ENCODE measurements at regions not wholly inside any gene's neighbourhood (a gene's known extent, or its start where the extent isn't known, plus 50 kb on each side); places are given as distances from the start of the nearest gene placed in this dataset.
"Not testable (repeated sequence)": the region's sequence is repeated elsewhere in the genome, so short reads cannot be mapped to it uniquely, and the experiment has no call there.

DNA sequence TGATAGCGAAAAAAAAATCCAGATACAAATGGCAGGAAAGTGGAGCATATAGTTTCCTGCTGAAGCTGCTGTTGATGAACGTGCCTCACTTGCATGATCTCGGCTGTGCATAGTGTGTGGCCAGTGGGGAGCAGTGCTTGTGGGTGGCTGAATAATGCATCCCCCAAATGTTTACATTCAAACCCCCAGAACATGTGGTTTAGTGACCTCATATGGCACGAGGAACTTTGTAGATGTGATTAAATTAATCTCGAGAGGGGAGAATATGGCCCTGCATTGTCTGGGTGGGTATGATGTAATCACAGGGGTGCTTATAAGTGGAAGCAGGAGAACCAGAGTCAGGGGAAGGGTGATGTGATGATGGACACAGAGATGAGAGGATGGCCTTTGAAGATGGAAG is 425.0 kb downstream of the TMEM121 start:
- Histone ChIP-seq H3K4me3 (no peak overlapping the region), H3K27ac (no peak overlapping the region), H3K9me3 (no peaks in the 10 kb centered on the region), H3K36me3 (replicated peaks in 1 of 2; ENCODE audit: insufficient read depth in 1 of 2, low read depth in 2 of 2) (no peaks in the 10 kb centered on the region), H3K27me3 (no peaks in the 10 kb centered on the region), H3K4me1 (no peaks in the 10 kb centered on the region)
- ATAC-seq (no peak), DNase-seq (no peak)
- WGBS, 2 donors = 57 to 58% methylated on average over 5 of the region's 5 CpGs
- TF ChIP-seq POLR2A (IDR thresholded peaks at IDR 0.05) (no peak), CTCF (IDR thresholded peaks at IDR 0.05) (no peak)
- intact Hi-C loops (cut with DNase I) = no loop called here

- Histone ChIP-seq H3K9me3 (no peaks in the 10 kb centered on the region), H3K36me3 (replicated peaks in 1 of 2; ENCODE audit: insufficient read depth in 1 of 2, low read depth in 2 of 2) (no peaks in the 10 kb centered on the region), H3K4me1 (no peaks in the 10 kb centered on the region), H3K27ac (no peak overlapping the region), H3K4me3 (no peak overlapping the region), H3K27me3 (no peaks in the 10 kb centered on the region)
- TF ChIP-seq CTCF (IDR thresholded peaks at IDR 0.05) = no peak
- ATAC-seq (no peak), DNase-seq (no peak)
- intact Hi-C loops (cut with DNase I) = no loop called here
- 76 to 85% methylated on average over 5 of the region's 5 CpGs for WGBS, 2 donors
Measured at GRCh38 chr14:105952222-105952621, 425.8 kb downstream of the TMEM121 start.

DNA sequence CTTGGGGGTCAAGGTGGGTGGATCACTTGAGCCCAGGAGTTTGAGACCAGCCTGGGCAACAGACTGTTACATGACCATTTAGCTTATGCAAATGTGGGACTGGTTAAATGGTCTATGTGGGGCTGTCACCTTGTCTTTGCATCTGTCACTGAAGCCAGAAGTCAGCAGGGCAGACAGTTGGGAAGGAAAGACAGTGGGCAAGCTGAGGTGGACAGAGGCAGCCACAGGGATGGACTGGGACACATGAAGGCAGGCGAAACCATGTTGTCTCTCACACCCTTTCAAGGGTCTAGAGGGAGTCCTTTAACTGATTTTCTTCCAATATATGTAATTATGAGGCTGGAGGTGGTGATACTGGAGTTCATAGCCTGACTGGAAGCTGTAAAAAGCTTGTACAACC is 426.4 kb downstream of the TMEM121 start:
- DNase-seq (no peak), ATAC-seq (no peak)
- intact Hi-C loops (cut with DNase I) = no loop called here
- Histone ChIP-seq H3K4me1 (no peaks in the 10 kb centered on the region), H3K27me3 (no peaks in the 10 kb centered on the region), H3K36me3 (replicated peaks in 1 of 2; ENCODE audit: insufficient read depth in 1 of 2, low read depth in 2 of 2) (no peaks in the 10 kb centered on the region), H3K9me3 (no peaks in the 10 kb centered on the region), H3K4me3 (no peak overlapping the region), H3K27ac (no peak overlapping the region)
- 62 to 64% methylated on average over 1 of the region's 1 CpG for WGBS, 2 donors
- TF ChIP-seq POLR2A (IDR thresholded peaks at IDR 0.05) (no peak), CTCF (IDR thresholded peaks at IDR 0.05) (no peak)

- H3K4me1 ChIP-seq; H3K27me3 ChIP-seq; DNase-seq; H3K36me3 ChIP-seq (replicated peaks in 1 of 2; ENCODE audit: insufficient read depth in 1 of 2, low read depth in 2 of 2); H3K27ac ChIP-seq; H3K9me3 ChIP-seq; ATAC-seq; H3K4me3 ChIP-seq; intact Hi-C loops (cut with DNase I): not testable (repeated sequence)
- 71 to 76% methylated on average over 4 to 6 of the region's 6 CpGs for WGBS, 2 donors
Measured at GRCh38 chr14:105961625-105962024, 435.2 kb downstream of the TMEM121 start.

- WGBS, 2 donors = 51 to 69% methylated on average over 3 of the region's 3 CpGs
Measured at GRCh38 chr14:105962532-105962931, 436.1 kb downstream of the TMEM121 start.

More at GRCh38 chr14:105962532-105962931, 436.1 kb downstream of the TMEM121 start:
- peaks cover 0 to 9% (median 0%) of the 10 kb centered on the region in 3 donors for H3K9me3 ChIP-seq
- H3K27me3 ChIP-seq = no peaks in the 10 kb centered on the region
- H3K27ac ChIP-seq = no peak overlapping the region
- intact Hi-C loops (cut with DNase I) = no loop called here
- TF ChIP-seq POLR2A (IDR thresholded peaks at IDR 0.05) (no peak), CTCF (IDR thresholded peaks at IDR 0.05) (no peak)
- H3K4me3 ChIP-seq = no peak overlapping the region
- DNase-seq (no peak), ATAC-seq (no peak)
- no peaks in the 10 kb centered on the region for H3K36me3 ChIP-seq (replicated peaks in 1 of 2; ENCODE audit: insufficient read depth in 1 of 2, low read depth in 2 of 2)
- H3K4me1 ChIP-seq = no peaks in the 10 kb centered on the region

Data from body of pancreas (tissue), 4 donors.